ENCODE measurements at regions not wholly inside any gene's neighbourhood (a gene's known extent, or its start where the extent isn't known, plus 50 kb on each side); places are given as distances from the start of the nearest gene placed in this dataset.

DNA sequence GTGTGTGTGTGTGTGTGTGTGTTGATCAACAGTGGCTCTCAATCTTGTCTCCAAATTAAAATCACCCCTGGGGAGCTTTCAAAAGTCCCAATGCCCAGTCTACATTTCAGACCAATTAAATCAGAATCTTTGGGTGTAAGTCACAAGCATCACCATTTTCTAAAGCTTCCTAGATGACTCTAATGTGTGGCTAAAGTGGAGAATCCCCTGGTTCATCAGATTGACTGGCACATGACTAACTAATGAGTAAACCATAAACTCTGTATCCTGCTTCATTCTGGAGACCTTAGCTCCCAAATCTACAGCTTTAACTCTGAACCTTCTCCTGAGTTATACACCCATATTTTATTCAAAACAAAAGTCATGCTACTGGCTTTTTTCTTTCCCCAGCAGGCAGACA, 131.3 kb downstream of the SUCLA2 start:
- TF ChIP-seq ZSCAN25 (CRISPR knock-in tag; IDR thresholded peaks at IDR 0.05) (no peak), POLR2A (IDR thresholded peaks at IDR 0.05; ENCODE audit: insufficient read depth in 1 of 2, low read depth in 2 of 2, low read length in 2 of 2) (no peak), MYNN (CRISPR knock-in tag; IDR thresholded peaks at IDR 0.05; ENCODE audit: low read depth) (no peak)
- TF ChIP-seq, protein P1, sequence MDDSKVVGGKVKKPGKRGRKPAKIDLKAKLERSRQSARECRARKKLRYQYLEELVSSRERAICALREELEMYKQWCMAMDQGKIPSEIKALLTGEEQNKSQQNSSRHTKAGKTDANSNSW (CRISPR knock-in tag; IDR thresholded peaks at IDR 0.05; ENCODE audit: borderline replicate concordance) = no peak
- TF ChIP-seq, protein P2, sequence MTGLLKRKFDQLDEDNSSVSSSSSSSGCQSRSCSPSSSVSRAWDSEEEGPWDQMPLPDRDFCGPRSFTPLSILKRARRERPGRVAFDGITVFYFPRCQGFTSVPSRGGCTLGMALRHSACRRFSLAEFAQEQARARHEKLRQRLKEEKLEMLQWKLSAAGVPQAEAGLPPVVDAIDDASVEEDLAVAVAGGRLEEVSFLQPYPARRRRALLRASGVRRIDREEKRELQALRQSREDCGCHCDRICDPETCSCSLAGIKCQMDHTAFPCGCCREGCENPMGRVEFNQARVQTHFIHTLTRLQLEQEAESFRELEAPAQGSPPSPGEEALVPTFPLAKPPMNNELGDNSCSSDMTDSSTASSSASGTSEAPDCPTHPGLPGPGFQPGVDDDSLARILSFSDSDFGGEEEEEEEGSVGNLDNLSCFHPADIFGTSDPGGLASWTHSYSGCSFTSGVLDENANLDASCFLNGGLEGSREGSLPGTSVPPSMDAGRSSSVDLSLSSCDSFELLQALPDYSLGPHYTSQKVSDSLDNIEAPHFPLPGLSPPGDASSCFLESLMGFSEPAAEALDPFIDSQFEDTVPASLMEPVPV (CRISPR knock-in tag; IDR thresholded peaks at IDR 0.05) = no peak

Data from HepG2 (cell line).